Muscle layer of colon (tissue), 2 donors: ENCODE measurements at regions not wholly inside any gene's neighbourhood (a gene's known extent, or its start where the extent isn't known, plus 50 kb on each side); places are given as distances from the start of the nearest gene placed in this dataset.

Experiments used
- H3K27ac ChIP-seq: one replicate; pipeline ENCODE4 v1.7.0; 2013; ENCODE audit warnings: low read depth, mild to moderate bottlenecking, low read length, moderate library complexity
- H3K27me3 ChIP-seq, 2 donors: one replicate each; pipeline ENCODE4 v1.7.0; 2013; ENCODE audit warnings: low read length in 2 of 2, mild to moderate bottlenecking in 2 of 2; ENCODE audit not compliant: insufficient read depth in 2 of 2, control insufficient read depth in 1 of 2
- H3K36me3 ChIP-seq: one replicate; pipeline ENCODE4 v1.7.0; 2013; ENCODE audit warnings: mild to moderate bottlenecking, low read length; ENCODE audit not compliant: insufficient read depth
- H3K4me1 ChIP-seq: one replicate; pipeline ENCODE4 v1.7.0; 2013; ENCODE audit warnings: mild to moderate bottlenecking, low read length; ENCODE audit not compliant: insufficient read depth
- H3K4me3 ChIP-seq, 2 donors: one replicate each; pipeline ENCODE4 v1.7.0; 2013; ENCODE audit warnings: low read length in 2 of 2, low read depth in 1 of 2, mild to moderate bottlenecking in 1 of 2, moderate library complexity in 1 of 2
- H3K9ac ChIP-seq: one replicate; pipeline ENCODE4 v1.7.0; 2013; ENCODE audit warnings: low read length
- H3K9me3 ChIP-seq: one replicate; pipeline ENCODE4 v1.7.0; 2013; ENCODE audit warnings: mild to moderate bottlenecking, low read length
- donor health status: abdominal sarcoma.
- donor health status: Adenocarcinoma of cecum.

DNA sequence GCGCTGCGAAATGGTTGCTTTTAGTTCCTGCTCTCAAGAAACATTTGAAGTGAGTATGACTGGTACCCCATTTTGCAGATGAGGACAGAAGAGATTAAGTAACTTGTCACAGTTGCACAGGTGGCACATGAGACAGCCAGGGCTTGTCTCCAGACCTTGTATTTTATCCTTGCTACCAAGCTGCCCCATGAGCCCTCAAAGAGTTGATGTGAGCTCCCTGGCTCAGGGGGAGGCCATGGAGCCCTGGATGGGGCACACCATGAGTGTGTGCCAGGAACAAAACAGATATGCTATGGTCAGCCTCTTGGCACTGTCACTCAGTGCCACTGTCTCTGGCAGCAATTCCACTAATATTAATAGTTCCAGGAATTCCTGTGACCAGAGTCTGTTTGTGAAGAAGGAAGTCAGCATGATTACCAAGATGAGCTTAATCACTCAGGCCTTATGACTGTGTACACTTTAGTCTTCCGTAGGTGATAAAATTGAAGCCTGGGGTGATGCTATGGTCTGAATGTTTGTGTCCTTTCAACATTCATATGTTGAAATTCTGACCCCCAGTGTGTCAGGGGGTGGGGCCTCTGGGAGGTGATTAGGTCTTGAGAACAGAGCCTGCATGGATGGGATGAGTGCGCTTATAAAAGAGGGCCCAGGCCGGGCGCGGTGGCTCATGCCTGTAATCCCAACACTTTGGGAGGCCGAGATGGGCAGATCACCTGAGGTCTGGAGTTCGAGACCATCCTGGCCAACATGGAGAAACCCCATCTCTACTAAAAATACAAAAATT is 806.8 kb downstream of the AACS start:
- Histone ChIP-seq H3K27me3 (no peaks in the 10 kb centered on the region), H3K9me3 (no peaks in the 10 kb centered on the region), H3K36me3 (no peaks in the 10 kb centered on the region), H3K4me3 (no peak overlapping the region), H3K27ac (no peak overlapping the region), H3K4me1 (no peaks in the 10 kb centered on the region), H3K9ac (no peak overlapping the region)

DNA sequence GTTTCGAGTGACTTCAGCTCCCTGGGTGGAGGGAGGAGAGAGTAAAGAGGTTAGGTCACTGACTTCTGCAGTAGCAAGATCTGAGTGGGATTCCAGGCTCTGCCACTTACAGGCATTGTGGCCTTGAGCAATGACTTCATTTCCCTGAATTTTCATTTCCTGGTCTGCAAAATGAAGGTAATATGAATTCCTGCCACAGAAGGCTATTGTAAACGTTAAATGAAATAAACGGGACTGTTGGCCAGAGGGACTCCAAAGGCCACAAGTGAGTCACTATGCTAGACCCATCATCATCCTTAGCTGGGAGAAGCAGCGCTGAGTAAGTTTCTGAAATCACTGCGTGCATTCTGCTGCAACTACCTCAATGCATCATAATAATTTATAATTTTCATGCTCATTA is 807.8 kb downstream of the AACS start:
- no peak overlapping the region for H3K9ac ChIP-seq
- H3K36me3 ChIP-seq: no peaks in the 10 kb centered on the region
- no peaks in the 10 kb centered on the region for H3K9me3 ChIP-seq
- no peaks in the 10 kb centered on the region for H3K27me3 ChIP-seq
- no peak overlapping the region for H3K4me3 ChIP-seq
- no peaks in the 10 kb centered on the region for H3K4me1 ChIP-seq
- H3K27ac ChIP-seq: no peak overlapping the region

DNA sequence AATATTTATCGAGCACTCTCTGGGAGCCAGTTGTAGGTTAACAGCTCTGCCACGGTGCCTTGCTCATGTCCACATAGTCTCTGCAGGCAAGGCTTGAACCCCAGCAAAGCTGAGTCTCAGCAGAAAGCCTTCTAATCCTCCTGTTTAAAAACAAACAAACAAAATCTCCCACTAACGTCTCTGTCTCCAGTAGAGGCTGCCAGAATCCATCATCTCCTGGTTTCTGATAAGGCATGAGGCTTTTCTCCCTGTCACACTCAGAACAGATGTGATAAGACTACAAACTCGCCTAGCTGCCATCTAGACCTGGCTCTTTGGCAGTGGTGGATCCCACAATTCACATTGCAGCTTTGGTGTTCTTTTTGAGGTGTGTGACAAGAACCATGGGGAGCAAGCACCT is 813.2 kb downstream of the AACS start:
- H3K9ac ChIP-seq: no peak overlapping the region
- no peak overlapping the region for H3K27ac ChIP-seq
- no peaks in the 10 kb centered on the region for H3K9me3 ChIP-seq

DNA sequence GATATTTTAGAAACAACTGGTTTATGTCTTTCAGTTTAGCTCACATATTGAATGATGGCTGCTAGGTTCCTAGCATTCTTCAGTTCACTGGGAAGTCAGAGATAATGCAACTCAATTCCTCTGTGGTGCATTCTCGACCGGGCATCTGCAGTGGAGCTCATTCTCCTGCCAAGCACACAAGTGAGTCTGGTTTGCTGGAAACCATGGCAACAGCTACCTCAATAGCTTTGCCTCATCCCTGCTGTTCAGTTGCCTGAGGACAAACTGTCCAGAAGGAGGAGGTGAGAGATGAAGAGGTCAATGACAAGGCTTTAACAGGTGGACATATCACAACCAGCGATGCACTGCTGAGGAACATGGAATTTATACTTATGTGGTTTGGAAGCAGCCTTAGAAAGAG is 816.9 kb downstream of the AACS start:
- Histone ChIP-seq H3K9ac (no peak overlapping the region), H3K4me3 (no peak overlapping the region), H3K27me3 (no peaks in the 10 kb centered on the region), H3K9me3 (no peaks in the 10 kb centered on the region), H3K36me3 (no peaks in the 10 kb centered on the region), H3K4me1 (no peaks in the 10 kb centered on the region), H3K27ac (no peak overlapping the region)

More for the DNA sequence above, 813.2 kb downstream of the AACS start:
- no peaks in the 10 kb centered on the region for H3K27me3 ChIP-seq
- no peaks in the 10 kb centered on the region for H3K4me1 ChIP-seq
- H3K4me3 ChIP-seq: no peak overlapping the region
- H3K36me3 ChIP-seq: no peaks in the 10 kb centered on the region

DNA sequence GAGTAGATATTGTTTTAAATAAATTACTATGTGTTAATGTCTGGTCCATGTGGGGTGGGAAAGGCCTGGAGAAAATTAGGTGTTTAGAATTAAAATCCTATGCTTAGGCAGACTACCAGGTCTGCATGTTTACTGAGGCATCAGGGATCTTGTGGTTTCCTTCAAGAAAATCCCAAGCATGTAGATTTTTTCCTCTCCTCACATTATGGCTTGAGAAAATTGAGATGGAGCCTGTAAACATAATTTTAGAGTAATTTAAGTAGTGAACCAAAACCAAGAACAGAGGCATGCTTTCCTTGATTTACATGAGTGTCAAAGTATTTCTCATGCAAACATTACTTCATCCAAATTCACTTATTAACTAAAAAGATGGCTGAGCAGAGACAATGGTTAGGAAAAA is 823.7 kb downstream of the AACS start:
- Histone ChIP-seq H3K4me3 (no peak overlapping the region), H3K9ac (no peak overlapping the region), H3K4me1 (peaks cover 23% of the 10 kb centered on the region), H3K27ac (no peak overlapping the region), H3K9me3 (no peaks in the 10 kb centered on the region), H3K36me3 (no peaks in the 10 kb centered on the region), H3K27me3 (no peaks in the 10 kb centered on the region)

DNA sequence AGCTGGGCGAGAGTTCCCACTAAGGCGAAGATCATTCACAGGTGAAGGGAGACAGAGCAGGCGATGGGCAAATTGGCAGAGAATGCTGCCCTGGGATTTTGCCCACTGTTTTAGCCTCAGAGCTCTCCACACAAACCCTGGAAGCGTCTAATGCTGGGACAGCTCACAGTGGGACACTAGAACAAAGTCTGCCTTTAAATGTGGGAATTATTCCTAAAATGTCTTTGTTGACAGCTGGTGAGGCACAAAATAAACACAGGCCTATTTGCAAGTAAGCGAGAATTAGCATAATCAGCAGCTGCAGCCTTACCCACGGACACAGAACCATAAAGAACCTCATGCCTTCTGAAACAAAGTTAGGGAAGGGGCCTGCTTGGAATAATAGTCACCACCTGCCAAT is 824.5 kb downstream of the AACS start:
- H3K4me1 ChIP-seq: peaks cover 23% of the 10 kb centered on the region
- H3K27me3 ChIP-seq: no peaks in the 10 kb centered on the region
- no peaks in the 10 kb centered on the region for H3K36me3 ChIP-seq
- no peaks in the 10 kb centered on the region for H3K9me3 ChIP-seq
- no peak overlapping the region for H3K9ac ChIP-seq
- no peak overlapping the region for H3K4me3 ChIP-seq
- no peak overlapping the region for H3K27ac ChIP-seq

DNA sequence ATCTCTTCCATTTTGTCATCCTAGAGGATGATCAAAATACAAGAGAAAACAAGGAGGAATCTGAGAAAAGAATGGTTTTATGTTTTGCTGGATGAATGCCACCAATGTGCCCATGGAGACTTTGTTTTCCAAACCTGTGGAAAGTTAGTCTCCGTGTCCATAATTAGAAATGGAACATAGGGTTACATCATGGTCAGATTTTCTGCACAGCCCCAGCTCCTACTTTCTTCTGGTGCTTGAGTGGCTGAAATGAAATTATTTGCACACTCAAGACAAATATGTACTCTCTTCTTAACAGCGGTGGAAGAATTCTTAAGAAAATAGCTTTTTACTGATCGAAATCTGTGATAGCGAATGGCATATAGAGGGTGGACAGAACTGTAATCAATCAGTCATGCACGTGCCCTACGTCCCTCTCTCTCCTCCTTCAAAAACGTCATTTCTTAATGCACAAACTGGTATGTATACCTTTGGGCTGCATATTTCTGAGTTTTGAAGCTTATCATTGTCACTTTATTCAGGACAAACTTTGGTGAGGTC is 825.2 kb downstream of the AACS start:
- H3K27ac ChIP-seq: no peak overlapping the region

DNA sequence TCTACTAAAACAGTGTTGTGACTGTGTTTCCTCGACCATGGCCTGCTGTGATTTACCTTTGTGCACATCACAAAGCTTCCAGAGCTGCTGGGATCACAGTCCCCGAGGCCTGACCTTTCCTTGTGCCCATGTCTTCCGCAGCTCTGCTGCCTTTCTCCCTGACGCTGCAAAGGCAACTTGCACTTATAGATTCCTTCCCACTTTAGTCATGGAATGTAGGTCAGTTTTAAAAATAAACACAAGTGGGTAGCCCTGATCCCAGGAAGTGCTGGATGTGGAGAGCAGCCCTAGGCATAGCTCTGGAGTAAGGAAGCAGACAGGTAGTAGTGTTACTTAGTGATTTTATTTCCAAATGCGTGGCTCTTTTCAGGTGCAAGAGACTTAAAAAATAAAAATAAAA is 825.7 kb downstream of the AACS start:
- peaks cover 23% of the 10 kb centered on the region for H3K4me1 ChIP-seq
- no peaks in the 10 kb centered on the region for H3K9me3 ChIP-seq
- no peak overlapping the region for H3K27ac ChIP-seq
- H3K4me3 ChIP-seq: no peak overlapping the region
- no peaks in the 10 kb centered on the region for H3K36me3 ChIP-seq
- H3K27me3 ChIP-seq: no peaks in the 10 kb centered on the region
- H3K9ac ChIP-seq: no peak overlapping the region

More for the DNA sequence above, 825.2 kb downstream of the AACS start:
- H3K27me3 ChIP-seq: no peaks in the 10 kb centered on the region
- no peak overlapping the region for H3K9ac ChIP-seq
- H3K4me1 ChIP-seq: peaks cover 23% of the 10 kb centered on the region
- H3K9me3 ChIP-seq: no peaks in the 10 kb centered on the region
- H3K36me3 ChIP-seq: no peaks in the 10 kb centered on the region
- no peak overlapping the region for H3K4me3 ChIP-seq

DNA sequence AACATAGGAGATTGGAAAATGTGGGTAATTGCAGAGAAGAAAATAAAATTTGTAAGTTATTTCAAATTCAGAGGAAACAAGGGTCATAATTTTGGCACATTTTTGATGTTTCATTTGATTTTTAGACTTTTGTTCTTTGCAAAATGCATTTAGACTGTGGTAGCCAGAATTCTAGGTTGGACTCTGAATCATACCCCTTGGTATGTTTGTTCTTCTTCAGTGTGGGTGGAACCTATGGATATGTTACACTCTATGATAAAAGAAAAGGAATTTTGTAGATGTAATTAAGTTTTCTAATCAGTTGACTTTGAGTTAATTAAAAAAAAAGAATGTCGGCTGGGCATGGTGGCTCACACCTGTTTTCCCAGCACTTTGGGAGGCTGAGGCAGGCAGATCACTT is 827.0 kb downstream of the AACS start:
- H3K27me3 ChIP-seq: no peaks in the 10 kb centered on the region
- no peak overlapping the region for H3K27ac ChIP-seq
- peaks cover 23% of the 10 kb centered on the region for H3K4me1 ChIP-seq
- no peaks in the 10 kb centered on the region for H3K9me3 ChIP-seq
- H3K4me3 ChIP-seq: no peak overlapping the region
- H3K36me3 ChIP-seq: no peaks in the 10 kb centered on the region
- no peak overlapping the region for H3K9ac ChIP-seq

DNA sequence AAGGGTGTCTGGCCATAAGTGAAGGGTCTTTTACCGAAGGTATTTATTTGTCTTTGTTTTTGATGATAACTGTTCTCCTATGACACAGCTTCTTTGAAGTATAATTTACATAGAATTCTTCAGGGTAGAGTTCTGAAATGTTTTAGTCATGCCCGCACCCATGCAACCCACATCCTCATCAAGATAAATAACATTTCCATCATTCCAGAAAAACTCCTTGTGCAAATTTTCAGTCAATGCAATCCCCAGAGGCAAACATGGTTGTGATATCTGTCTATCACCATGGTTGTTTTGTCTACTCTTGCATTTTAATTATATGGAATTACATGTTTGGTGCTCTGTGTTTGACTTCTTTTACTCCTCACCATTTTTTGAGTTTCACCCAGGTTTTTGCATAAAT is 837.8 kb downstream of the AACS start:
- Histone ChIP-seq H3K9ac (no peak overlapping the region), H3K27ac (no peak overlapping the region), H3K4me1 (no peaks in the 10 kb centered on the region), H3K4me3 (no peak overlapping the region), H3K36me3 (no peaks in the 10 kb centered on the region), H3K9me3 (no peaks in the 10 kb centered on the region), H3K27me3 (no peaks in the 10 kb centered on the region)

DNA sequence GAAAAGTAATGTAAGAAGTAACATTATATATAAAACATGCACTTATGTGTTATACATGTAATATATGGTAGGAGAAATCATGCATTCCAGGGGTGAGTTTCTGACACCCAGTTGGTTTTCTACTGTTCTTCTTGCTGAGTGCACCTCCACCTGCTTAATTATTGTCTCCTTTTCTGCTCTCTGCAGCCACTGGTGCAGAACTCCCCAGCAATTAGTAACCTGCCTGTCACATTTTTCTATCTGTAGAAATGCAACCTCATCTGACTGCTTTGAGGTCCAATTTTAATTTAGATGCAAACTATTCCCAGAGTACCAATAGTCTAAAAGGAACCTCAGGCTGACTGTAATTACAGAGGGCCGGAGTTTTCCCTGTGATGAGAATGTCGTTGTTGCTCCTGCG is 842.1 kb downstream of the AACS start:
- no peaks in the 10 kb centered on the region for H3K36me3 ChIP-seq

DNA sequence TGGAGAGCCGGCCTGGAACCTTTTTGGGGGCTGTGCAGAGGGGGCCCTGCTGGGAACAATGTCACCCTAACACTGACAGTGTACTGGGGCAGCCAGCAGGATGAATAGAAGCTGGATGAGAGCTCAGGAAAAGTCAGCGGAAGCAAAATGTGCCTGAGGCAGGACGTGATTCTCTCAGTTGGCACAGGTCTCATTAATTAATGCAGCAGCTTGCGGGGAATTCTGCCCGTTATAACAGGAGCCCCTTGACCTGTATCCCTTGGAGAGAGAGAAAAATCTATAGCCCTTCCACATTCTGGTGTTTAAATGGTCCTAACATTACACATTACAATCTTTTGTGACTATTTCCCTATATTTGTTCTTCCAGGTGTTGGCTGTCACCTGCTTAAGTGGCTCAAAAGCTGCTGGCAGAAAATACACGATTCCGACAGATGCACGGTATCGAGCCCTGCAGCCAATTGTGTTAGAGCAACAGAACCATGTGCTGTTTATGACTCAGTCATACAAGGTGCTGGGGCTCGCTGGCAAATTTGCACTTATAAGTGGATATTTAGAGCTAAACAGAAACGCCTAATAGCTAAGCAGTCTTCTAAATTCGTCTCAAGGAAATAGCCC is 854.7 kb downstream of the AACS start:
- H3K36me3 ChIP-seq: no peaks in the 10 kb centered on the region
- no peak overlapping the region for H3K4me3 ChIP-seq
- H3K9ac ChIP-seq: no peak overlapping the region
- H3K27me3 ChIP-seq: no peaks in the 10 kb centered on the region
- no peaks in the 10 kb centered on the region for H3K9me3 ChIP-seq
- H3K4me1 ChIP-seq: no peaks in the 10 kb centered on the region
- no peak overlapping the region for H3K27ac ChIP-seq

More for the DNA sequence above, 842.1 kb downstream of the AACS start:
- no peak overlapping the region for H3K9ac ChIP-seq
- H3K9me3 ChIP-seq: no peaks in the 10 kb centered on the region
- no peaks in the 10 kb centered on the region for H3K4me1 ChIP-seq
- H3K27me3 ChIP-seq: no peaks in the 10 kb centered on the region
- H3K27ac ChIP-seq: no peak overlapping the region
- no peak overlapping the region for H3K4me3 ChIP-seq
